HEK293 (cell line): ENCODE measurements at regions not wholly inside any gene's neighbourhood (a gene's known extent, or its start where the extent isn't known, plus 50 kb on each side); places are given as distances from the start of the nearest gene placed in this dataset.

Experiments used
- ZBTB21 ChIP-seq: fragments of 450-650 bp; formaldehyde crosslinking; IDR thresholded peaks from 2 replicates; pipeline ENCODE4 v1.5.1; 2017; ENCODE audit warnings: missing biosample characterization, missing genetic modification characterization
- ZNF121 ChIP-seq: fragments of 450-650 bp; formaldehyde crosslinking; IDR thresholded peaks from 2 replicates; pipeline ENCODE4 v1.5.1; 2016; ENCODE audit warnings: missing biosample characterization, missing genetic modification characterization
- ZNF274 ChIP-seq, 2 experiments: fragments of 200-500 bp in 1 of 2; fragments of 450-650 bp in 1 of 2; sonication (Bioruptor generic) in 1 of 2; formaldehyde crosslinking in 1 of 2; IDR thresholded peaks; 2 replicates each; pipeline versions ENCODE4 v1.5.1 to v1.6.1; 2014 to 2016; ENCODE audit warnings: borderline replicate concordance in 1 of 2, inconsistent platforms in 1 of 2, low read length in 1 of 2, missing biosample characterization in 1 of 2, missing genetic modification characterization in 1 of 2
- TF ChIP-seq, protein P1 (sequence below): fragments of 450-650 bp; formaldehyde crosslinking; IDR thresholded peaks from 2 replicates; pipeline ENCODE4 v1.5.1; 2016; ENCODE audit warnings: missing biosample characterization, missing genetic modification characterization
- TF ChIP-seq, protein P2 (sequence below): fragments of 450-650 bp; formaldehyde crosslinking; IDR thresholded peaks from 2 replicates; pipeline ENCODE4 v1.5.1; 2016; ENCODE audit warnings: missing biosample characterization, missing genetic modification characterization
- TF ChIP-seq, protein P3 (sequence below): fragments of 450-650 bp; formaldehyde crosslinking; IDR thresholded peaks from 2 replicates; pipeline ENCODE4 v1.5.1; 2017; ENCODE audit warnings: missing biosample characterization, missing genetic modification characterization

DNA sequence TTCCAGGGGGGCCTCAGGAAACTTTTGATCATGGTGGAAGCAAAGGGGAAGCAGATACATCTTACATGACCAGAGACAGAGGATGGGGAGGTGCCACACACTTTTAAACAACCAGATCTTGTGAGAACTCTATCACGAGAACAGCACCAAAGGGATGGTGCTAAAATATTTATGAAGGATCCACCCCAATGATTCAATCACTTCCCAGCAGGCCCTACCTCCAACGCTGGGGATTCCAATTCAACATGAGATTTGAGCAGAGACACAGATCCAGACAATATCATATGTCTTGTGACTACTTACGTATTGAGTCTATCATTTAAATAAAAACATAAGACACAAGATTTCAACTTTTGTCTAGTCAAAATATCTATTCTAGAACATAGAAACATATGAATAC lies 351.9 kb downstream of the EPM2A start:
- TF ChIP-seq ZBTB21 (tag by site-specific recombination): no peak
- TF ChIP-seq ZNF274 (IDR thresholded peaks at IDR 0.05; ENCODE audit: low read length): no peak
- no peak for TF ChIP-seq ZNF274 (tag by site-specific recombination; IDR thresholded peaks at IDR 0.05; ENCODE audit: borderline replicate concordance)
- TF ChIP-seq, protein P1, sequence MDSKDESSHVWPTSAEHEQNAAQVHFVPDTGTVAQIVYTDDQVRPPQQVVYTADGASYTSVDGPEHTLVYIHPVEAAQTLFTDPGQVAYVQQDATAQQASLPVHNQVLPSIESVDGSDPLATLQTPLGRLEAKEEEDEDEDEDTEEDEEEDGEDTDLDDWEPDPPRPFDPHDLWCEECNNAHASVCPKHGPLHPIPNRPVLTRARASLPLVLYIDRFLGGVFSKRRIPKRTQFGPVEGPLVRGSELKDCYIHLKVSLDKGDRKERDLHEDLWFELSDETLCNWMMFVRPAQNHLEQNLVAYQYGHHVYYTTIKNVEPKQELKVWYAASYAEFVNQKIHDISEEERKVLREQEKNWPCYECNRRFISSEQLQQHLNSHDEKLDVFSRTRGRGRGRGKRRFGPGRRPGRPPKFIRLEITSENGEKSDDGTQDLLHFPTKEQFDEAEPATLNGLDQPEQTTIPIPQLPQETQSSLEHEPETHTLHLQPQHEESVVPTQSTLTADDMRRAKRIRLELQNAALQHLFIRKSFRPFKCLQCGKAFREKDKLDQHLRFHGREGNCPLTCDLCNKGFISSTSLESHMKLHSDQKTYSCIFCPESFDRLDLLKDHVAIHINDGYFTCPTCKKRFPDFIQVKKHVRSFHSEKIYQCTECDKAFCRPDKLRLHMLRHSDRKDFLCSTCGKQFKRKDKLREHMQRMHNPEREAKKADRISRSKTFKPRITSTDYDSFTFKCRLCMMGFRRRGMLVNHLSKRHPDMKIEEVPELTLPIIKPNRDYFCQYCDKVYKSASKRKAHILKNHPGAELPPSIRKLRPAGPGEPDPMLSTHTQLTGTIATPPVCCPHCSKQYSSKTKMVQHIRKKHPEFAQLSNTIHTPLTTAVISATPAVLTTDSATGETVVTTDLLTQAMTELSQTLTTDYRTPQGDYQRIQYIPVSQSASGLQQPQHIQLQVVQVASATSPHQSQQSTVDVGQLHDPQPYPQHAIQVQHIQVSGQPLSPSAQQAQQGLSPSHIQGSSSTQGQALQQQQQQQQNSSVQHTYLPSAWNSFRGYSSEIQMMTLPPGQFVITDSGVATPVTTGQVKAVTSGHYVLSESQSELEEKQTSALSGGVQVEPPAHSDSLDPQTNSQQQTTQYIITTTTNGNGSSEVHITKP (tag by site-specific recombination): no peak
- TF ChIP-seq, protein P2, sequence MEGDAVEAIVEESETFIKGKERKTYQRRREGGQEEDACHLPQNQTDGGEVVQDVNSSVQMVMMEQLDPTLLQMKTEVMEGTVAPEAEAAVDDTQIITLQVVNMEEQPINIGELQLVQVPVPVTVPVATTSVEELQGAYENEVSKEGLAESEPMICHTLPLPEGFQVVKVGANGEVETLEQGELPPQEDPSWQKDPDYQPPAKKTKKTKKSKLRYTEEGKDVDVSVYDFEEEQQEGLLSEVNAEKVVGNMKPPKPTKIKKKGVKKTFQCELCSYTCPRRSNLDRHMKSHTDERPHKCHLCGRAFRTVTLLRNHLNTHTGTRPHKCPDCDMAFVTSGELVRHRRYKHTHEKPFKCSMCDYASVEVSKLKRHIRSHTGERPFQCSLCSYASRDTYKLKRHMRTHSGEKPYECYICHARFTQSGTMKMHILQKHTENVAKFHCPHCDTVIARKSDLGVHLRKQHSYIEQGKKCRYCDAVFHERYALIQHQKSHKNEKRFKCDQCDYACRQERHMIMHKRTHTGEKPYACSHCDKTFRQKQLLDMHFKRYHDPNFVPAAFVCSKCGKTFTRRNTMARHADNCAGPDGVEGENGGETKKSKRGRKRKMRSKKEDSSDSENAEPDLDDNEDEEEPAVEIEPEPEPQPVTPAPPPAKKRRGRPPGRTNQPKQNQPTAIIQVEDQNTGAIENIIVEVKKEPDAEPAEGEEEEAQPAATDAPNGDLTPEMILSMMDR (tag by site-specific recombination): no peak
- TF ChIP-seq, protein P3, sequence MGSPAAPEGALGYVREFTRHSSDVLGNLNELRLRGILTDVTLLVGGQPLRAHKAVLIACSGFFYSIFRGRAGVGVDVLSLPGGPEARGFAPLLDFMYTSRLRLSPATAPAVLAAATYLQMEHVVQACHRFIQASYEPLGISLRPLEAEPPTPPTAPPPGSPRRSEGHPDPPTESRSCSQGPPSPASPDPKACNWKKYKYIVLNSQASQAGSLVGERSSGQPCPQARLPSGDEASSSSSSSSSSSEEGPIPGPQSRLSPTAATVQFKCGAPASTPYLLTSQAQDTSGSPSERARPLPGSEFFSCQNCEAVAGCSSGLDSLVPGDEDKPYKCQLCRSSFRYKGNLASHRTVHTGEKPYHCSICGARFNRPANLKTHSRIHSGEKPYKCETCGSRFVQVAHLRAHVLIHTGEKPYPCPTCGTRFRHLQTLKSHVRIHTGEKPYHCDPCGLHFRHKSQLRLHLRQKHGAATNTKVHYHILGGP (tag by site-specific recombination): no peak
- no peak for TF ChIP-seq ZNF121 (tag by site-specific recombination)
